ENCODE measurements at regions not wholly inside any gene's neighbourhood (a gene's known extent, or its start where the extent isn't known, plus 50 kb on each side); places are given as distances from the start of the nearest gene placed in this dataset.

DNA sequence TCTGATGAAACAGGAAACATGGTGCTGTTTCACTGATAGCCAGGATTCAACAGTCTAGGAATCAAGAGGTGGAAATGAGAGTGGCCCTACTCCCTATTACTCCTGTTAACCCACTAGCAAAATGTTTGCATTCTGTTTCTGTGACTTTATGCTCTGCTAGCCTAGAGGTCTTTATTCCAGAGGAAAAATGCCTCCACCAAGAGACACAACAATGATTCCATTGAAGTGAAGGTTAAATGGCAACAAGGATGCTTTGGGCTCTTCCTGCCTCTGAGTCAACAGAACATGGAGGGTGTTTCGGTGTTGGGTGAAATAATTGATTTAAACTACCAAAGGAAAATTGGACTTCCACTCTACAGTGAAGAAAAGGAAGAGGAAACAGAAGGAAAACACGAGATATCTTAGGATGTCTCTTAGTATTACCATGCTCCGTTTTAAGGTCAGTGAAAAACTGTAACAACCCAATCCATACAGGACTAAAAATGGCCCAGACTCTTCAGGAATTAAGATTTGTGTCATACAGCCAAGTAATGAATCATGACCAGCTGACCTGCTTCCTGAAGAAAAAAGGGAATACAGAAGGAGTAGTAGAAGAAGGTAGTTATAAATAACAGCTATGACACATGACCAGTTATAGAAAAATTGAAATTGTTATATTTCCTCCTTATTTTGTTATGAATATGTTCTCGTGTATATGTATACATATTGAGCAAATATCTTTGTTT is 1237.8 kb downstream of the NCAM2 start:
- no peak for TF ChIP-seq Cebpa-rat (IDR thresholded peaks at IDR 0.05)
- no peak overlapping the region for H3K4me3 ChIP-seq
- H3K9ac ChIP-seq, result no peak overlapping the region
- no peaks in the 10 kb centered on the region for H3K36me3 ChIP-seq
- H3K9me3 ChIP-seq, result no peaks in the 10 kb centered on the region
- H3K4me2 ChIP-seq, result no peak overlapping the region
- no peaks in the 10 kb centered on the region for H4K20me1 ChIP-seq
- no peaks in the 10 kb centered on the region for H3K27me3 ChIP-seq
- no peak overlapping the region for H3K27ac ChIP-seq
- H3K4me1 ChIP-seq, result no peaks in the 10 kb centered on the region

DNA sequence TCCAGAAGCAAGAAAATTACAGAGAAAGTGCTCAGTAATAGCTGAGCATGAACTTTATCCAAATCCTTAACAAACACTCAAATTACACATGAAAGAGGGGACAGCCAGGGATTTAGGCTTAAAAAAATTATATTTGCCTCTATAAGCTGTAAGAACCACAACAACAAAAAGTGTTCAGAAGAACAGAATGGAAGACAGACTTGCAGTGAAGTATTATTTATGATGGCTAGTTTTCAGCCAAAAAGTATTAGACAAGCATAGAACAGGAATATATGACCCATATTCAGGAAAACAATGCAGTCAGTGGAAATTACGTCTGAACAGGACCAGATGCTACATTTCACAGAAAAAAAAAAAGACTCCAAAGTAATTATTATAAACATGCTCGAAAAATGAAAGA is 1246.3 kb downstream of the NCAM2 start:
- Histone ChIP-seq H4K20me1 (no peaks in the 10 kb centered on the region), H3K4me2 (no peak overlapping the region), H3K9me3 (no peaks in the 10 kb centered on the region), H3K4me1 (no peaks in the 10 kb centered on the region), H3K4me3 (no peak overlapping the region), H3K27ac (no peak overlapping the region), H3K9ac (no peak overlapping the region), H3K27me3 (no peaks in the 10 kb centered on the region), H3K36me3 (no peaks in the 10 kb centered on the region)
- no peak for TF ChIP-seq Cebpa-rat (IDR thresholded peaks at IDR 0.05)

DNA sequence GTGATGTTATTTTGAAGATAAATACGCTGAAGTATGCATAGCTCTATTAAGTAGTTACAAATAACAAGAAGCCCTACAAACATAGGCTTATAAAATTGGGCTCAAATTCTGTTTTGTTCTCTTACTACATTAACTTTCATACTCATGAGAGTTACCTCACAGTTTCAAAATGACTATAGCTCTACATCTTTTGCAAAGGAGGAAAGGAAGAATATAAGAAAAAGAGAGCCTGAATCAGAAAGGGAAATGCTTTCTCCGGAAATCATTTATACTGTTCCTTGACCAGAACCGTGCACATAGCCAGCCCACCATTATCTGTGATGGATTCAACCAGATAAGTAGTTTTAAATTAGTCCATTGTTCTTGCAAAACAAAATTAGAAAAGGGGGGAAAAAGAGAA is 1252.1 kb downstream of the NCAM2 start:
- Histone ChIP-seq H3K9ac (no peak overlapping the region), H3K9me3 (no peaks in the 10 kb centered on the region)

DNA sequence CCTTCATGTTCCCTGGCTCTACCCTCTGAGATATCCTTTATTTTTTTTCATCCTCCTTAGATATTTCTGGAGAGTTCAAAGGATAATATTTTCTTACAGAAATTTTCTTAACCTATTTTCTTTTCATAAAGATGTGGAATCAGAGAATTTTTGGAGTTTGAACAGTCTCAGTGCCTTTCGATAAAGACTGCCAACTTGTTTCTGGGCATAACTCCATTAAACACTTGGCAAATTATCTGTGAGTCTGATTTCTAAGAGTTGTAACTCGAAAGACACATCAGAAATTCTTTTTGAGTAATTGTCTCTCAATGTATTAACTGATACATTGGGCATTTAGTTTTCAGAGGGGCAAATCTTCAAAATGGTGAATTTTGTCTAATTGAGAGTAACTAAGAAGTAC is 1255.6 kb downstream of the NCAM2 start:
- no peak overlapping the region for H3K27ac ChIP-seq
- H4K20me1 ChIP-seq, result no peaks in the 10 kb centered on the region
- H3K4me3 ChIP-seq, result no peak overlapping the region
- H3K27me3 ChIP-seq, result no peaks in the 10 kb centered on the region
- no peak for TF ChIP-seq Cebpa-rat (IDR thresholded peaks at IDR 0.05)
- no peaks in the 10 kb centered on the region for H3K36me3 ChIP-seq
- no peak overlapping the region for H3K4me2 ChIP-seq
- no peaks in the 10 kb centered on the region for H3K9me3 ChIP-seq
- H3K4me1 ChIP-seq, result no peaks in the 10 kb centered on the region
- no peak overlapping the region for H3K9ac ChIP-seq

More for the DNA sequence above, 1252.1 kb downstream of the NCAM2 start:
- Histone ChIP-seq H3K27ac (no peak overlapping the region), H3K27me3 (no peaks in the 10 kb centered on the region), H3K4me2 (no peak overlapping the region), H3K4me1 (no peaks in the 10 kb centered on the region), H4K20me1 (no peaks in the 10 kb centered on the region), H3K4me3 (no peak overlapping the region), H3K36me3 (no peaks in the 10 kb centered on the region)
- no peak for TF ChIP-seq Cebpa-rat (IDR thresholded peaks at IDR 0.05)

DNA sequence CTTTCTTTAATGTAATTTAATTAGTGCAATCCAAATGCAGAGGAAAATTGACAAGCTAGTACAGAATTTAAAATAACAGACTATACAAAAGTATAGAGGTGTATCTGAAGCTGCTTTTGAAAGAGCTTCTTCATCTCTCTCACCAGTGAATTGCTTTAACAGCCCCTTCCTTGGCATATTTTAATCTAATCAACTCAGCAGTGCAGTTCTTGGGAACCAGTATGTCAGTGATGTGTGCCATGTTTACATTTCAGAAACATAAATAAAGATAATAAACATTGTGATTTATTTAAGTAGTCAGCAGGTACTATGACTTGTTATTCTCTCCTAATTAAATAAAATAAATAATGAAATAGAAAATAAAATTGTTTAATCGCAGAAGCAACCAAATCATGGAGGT is 1260.6 kb downstream of the NCAM2 start:
- no peak overlapping the region for H3K9ac ChIP-seq
- H3K27me3 ChIP-seq, result no peaks in the 10 kb centered on the region
- H3K36me3 ChIP-seq, result no peaks in the 10 kb centered on the region
- no peak overlapping the region for H3K4me3 ChIP-seq
- no peaks in the 10 kb centered on the region for H4K20me1 ChIP-seq
- no peak overlapping the region for H3K27ac ChIP-seq
- no peak overlapping the region for H3K4me2 ChIP-seq
- no peak for TF ChIP-seq Cebpa-rat (IDR thresholded peaks at IDR 0.05)
- H3K9me3 ChIP-seq, result no peaks in the 10 kb centered on the region
- H3K4me1 ChIP-seq, result no peaks in the 10 kb centered on the region

DNA sequence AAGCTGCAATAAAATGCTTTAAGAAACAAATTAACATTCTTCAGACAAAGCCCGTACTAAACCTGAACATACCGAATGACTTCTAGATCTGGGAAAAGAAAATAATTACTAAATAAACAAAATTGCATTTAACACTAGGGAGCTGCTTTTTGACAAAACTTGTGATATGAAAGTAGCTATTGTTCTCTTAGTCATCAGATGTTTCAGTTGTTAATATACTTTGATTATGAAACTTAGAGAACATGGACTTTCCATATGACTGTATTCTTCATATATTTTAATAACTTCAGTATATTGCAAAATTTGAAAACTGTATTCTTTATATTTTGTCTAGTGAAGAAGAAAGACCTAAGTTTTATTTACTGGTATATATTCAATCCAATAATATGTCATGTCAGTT is 1262.1 kb downstream of the NCAM2 start:
- Histone ChIP-seq H3K4me1 (no peaks in the 10 kb centered on the region), H3K27ac (no peak overlapping the region), H3K27me3 (no peaks in the 10 kb centered on the region), H3K9me3 (no peaks in the 10 kb centered on the region), H3K4me3 (no peak overlapping the region), H3K4me2 (no peak overlapping the region), H3K36me3 (no peaks in the 10 kb centered on the region), H3K9ac (no peak overlapping the region), H4K20me1 (no peaks in the 10 kb centered on the region)
- no peak for TF ChIP-seq Cebpa-rat (IDR thresholded peaks at IDR 0.05)

DNA sequence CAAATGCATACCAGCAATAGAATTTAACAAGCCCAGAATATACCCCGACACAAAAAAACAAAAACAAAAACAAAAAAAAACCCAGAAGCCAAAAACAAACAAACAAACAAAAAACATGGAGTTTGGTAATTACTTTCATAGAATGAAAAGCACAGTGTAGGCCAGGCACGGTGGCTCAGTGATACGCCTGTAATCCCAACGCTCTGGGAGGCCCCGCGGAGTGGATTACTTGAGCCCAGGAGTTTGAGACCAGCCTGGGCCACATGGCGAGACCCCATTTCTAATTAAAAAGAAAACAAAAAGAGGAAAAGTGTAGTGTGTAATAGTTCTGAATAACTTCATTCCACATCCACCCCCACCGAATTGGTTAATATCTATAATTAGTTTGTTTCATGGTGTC is 1265.7 kb downstream of the NCAM2 start:
- H3K27me3 ChIP-seq, result no peaks in the 10 kb centered on the region
- no peak overlapping the region for H3K4me2 ChIP-seq
- H4K20me1 ChIP-seq, result no peaks in the 10 kb centered on the region
- H3K9me3 ChIP-seq, result no peaks in the 10 kb centered on the region
- no peak for TF ChIP-seq Cebpa-rat (IDR thresholded peaks at IDR 0.05)
- no peak overlapping the region for H3K4me3 ChIP-seq
- no peaks in the 10 kb centered on the region for H3K4me1 ChIP-seq
- no peaks in the 10 kb centered on the region for H3K36me3 ChIP-seq
- H3K9ac ChIP-seq, result no peak overlapping the region
- H3K27ac ChIP-seq, result no peak overlapping the region

DNA sequence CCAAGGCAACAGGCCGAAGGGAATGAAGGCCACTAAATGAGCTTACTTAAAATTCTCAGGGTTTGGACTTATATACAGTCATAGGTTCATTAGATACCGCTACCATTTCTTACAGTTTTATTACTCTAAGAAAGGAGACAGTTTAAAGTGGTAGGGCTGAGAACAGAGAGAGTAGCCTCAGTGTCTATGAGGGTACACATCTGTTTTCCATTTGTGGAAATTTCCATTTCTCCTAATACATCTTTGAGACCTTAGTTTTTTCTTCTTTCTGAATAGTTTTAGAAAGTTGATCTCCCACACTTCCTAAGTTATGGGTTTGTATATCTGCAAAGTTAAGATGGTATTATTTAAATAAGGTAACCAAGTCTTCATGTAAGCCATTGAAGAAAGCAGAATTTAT is 1279.1 kb downstream of the NCAM2 start:
- H3K27ac ChIP-seq, result no peak overlapping the region
- no peak overlapping the region for H3K9ac ChIP-seq
- H3K27me3 ChIP-seq, result no peaks in the 10 kb centered on the region
- H3K4me1 ChIP-seq, result no peaks in the 10 kb centered on the region
- H3K4me3 ChIP-seq, result no peak overlapping the region
- H3K9me3 ChIP-seq, result no peaks in the 10 kb centered on the region
- H3K36me3 ChIP-seq, result no peaks in the 10 kb centered on the region
- TF ChIP-seq Cebpa-rat (IDR thresholded peaks at IDR 0.05), result no peak
- H3K4me2 ChIP-seq, result no peak overlapping the region
- H4K20me1 ChIP-seq, result no peaks in the 10 kb centered on the region

DNA sequence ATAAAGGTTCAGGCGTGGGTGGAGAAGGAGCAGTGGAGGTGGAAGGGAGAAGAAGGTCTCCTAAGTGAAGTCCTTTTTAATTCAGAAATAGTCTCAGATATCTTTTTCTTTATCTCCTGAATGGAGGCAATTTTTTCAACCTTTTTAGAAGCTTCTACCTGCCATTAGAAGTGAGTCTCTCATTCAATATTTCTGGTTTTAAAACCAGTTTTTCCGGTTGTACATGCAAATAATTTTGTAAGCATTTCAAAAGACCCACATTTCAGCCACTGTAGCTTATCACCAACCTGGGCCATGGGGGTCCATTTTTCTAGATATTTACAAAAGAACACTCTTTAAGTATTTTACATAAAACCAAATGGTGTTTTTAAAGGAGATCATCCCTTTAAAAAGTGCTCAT is 1280.2 kb downstream of the NCAM2 start:
- TF ChIP-seq Cebpa-rat (IDR thresholded peaks at IDR 0.05), result no peak
- H3K4me2 ChIP-seq, result no peak overlapping the region
- H4K20me1 ChIP-seq, result no peaks in the 10 kb centered on the region
- H3K4me1 ChIP-seq, result no peaks in the 10 kb centered on the region
- H3K9me3 ChIP-seq, result no peaks in the 10 kb centered on the region
- no peak overlapping the region for H3K4me3 ChIP-seq
- no peak overlapping the region for H3K9ac ChIP-seq
- H3K27me3 ChIP-seq, result no peaks in the 10 kb centered on the region
- no peak overlapping the region for H3K27ac ChIP-seq
- H3K36me3 ChIP-seq, result no peaks in the 10 kb centered on the region

DNA sequence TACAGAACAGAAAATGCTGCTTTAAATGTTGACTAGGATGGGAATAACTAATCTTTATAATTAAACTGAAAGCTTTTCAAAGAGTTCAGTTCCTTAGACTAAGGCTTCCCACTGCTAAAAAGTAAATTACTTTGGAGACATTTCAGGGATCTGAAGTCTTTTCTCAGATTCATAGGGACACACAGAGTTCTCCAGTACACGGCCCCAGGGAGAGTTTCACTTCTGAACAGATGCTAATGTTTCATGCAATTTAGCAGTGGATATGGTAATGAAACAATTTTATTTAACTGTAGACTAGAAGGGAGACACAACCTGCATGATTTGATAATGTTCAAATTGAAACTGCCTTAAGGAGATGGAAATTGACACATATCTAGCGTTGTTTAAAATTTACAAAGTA is 1282.6 kb downstream of the NCAM2 start:
- H3K36me3 ChIP-seq, result no peaks in the 10 kb centered on the region
- no peak overlapping the region for H3K9ac ChIP-seq
- H3K27ac ChIP-seq, result no peak overlapping the region
- no peaks in the 10 kb centered on the region for H3K9me3 ChIP-seq
- H4K20me1 ChIP-seq, result no peaks in the 10 kb centered on the region
- no peaks in the 10 kb centered on the region for H3K4me1 ChIP-seq
- TF ChIP-seq Cebpa-rat (IDR thresholded peaks at IDR 0.05), result no peak
- no peak overlapping the region for H3K4me2 ChIP-seq
- no peak overlapping the region for H3K4me3 ChIP-seq
- no peaks in the 10 kb centered on the region for H3K27me3 ChIP-seq
